SK-N-MC (cell line): ENCODE measurements at regions not wholly inside any gene's neighbourhood (a gene's known extent, or its start where the extent isn't known, plus 50 kb on each side); places are given as distances from the start of the nearest gene placed in this dataset.

Experiments
- DNase-seq: peaks from one replicate; pipeline ENCODE4 v3.0.0-alpha.2; 2011; ENCODE audit warnings: low read depth, low spot score
- H3K27ac ChIP-seq: fragments of 200-600 bp; sonication (generic); 2 replicates; pipeline ENCODE4 v1.5.1; 2016; ENCODE audit warnings: mixed run types
- H3K36me3 ChIP-seq: fragments of 200-600 bp; sonication (generic); 2 replicates; pipeline ENCODE4 v1.6.1; 2017; ENCODE audit warnings: antibody characterized with exemption, low read length, mixed read lengths; ENCODE audit not compliant: insufficient read depth
- H3K4me3 ChIP-seq: fragments of 200-600 bp; sonication (generic); 2 replicates; pipeline ENCODE4 v1.5.1; 2016
- H3K9ac ChIP-seq: fragments of 200-600 bp; sonication (generic); 2 replicates; pipeline ENCODE4 v1.8.0; 2017; ENCODE audit warnings: mixed run types, mixed read lengths; ENCODE audit not compliant: insufficient read length
- H3K9me3 ChIP-seq: fragments of 200-600 bp; sonication (generic); 2 replicates; pipeline ENCODE4 v1.6.1; 2017; ENCODE audit warnings: low read depth, mild to moderate bottlenecking, antibody characterized with exemption, low read length, moderate library complexity, mixed read lengths
- EZH2 ChIP-seq: fragments of 200-600 bp; sonication (generic); IDR thresholded peaks from one replicate; pipeline ENCODE4 v1.6.1; 2017; ENCODE audit warnings: antibody characterized with exemption
- FOXP2 ChIP-seq: optimal IDR thresholded peaks from 2 replicates; pipeline ENCODE3; 2011; ENCODE audit warnings: mild to moderate bottlenecking, moderate library complexity; ENCODE audit not compliant: insufficient read depth; ENCODE audit errors: extremely low read length, control extremely low read depth
- POLR2AphosphoS5 ChIP-seq: IDR thresholded peaks from 2 replicates; pipeline ENCODE4 v1.6.1; 2012; ENCODE audit warnings: mild to moderate bottlenecking, low read depth, low read length, borderline replicate concordance

GRCh38 chr9:85151162-85151561 lies 481.6 kb downstream of the NTRK2 start:
- Histone ChIP-seq H3K27ac (no peak overlapping the region), H3K9me3 (no peaks in the 10 kb centered on the region), H3K36me3 (no peaks in the 10 kb centered on the region), H3K9ac (no peak overlapping the region), H3K4me3 (no peak overlapping the region)
- no peak for DNase-seq
- TF ChIP-seq EZH2, result no peak
- TF ChIP-seq FOXP2, result no peak
- no peak for TF ChIP-seq POLR2AphosphoS5

GRCh38 chr9:85147046-85147640 lies 477.6 kb downstream of the NTRK2 start:
- no peak overlapping the region for H3K9ac ChIP-seq
- TF ChIP-seq FOXP2 (no peak), EZH2 (no peak), POLR2AphosphoS5 (no peak)
- H3K9me3 ChIP-seq, result no peaks in the 10 kb centered on the region
- no peak for DNase-seq
- no peaks in the 10 kb centered on the region for H3K36me3 ChIP-seq
- no peak overlapping the region for H3K4me3 ChIP-seq
- no peak overlapping the region for H3K27ac ChIP-seq

GRCh38 chr9:85142968-85143367 lies 473.4 kb downstream of the NTRK2 start:
- no peaks in the 10 kb centered on the region for H3K9me3 ChIP-seq
- no peaks in the 10 kb centered on the region for H3K36me3 ChIP-seq
- no peak overlapping the region for H3K27ac ChIP-seq
- H3K4me3 ChIP-seq, result no peak overlapping the region
- H3K9ac ChIP-seq, result no peak overlapping the region
- DNase-seq, result no peak
- TF ChIP-seq FOXP2, result no peak
- no peak for TF ChIP-seq EZH2
- no peak for TF ChIP-seq POLR2AphosphoS5

GRCh38 chr9:85142496-85142911 lies 473.0 kb downstream of the NTRK2 start:
- no peaks in the 10 kb centered on the region for H3K36me3 ChIP-seq
- H3K4me3 ChIP-seq, result no peak overlapping the region
- DNase-seq, result no peak
- no peaks in the 10 kb centered on the region for H3K9me3 ChIP-seq
- TF ChIP-seq POLR2AphosphoS5 (no peak), FOXP2 (no peak), EZH2 (no peak)
- H3K27ac ChIP-seq, result no peak overlapping the region
- no peak overlapping the region for H3K9ac ChIP-seq

GRCh38 chr9:85137696-85138095 lies 468.2 kb downstream of the NTRK2 start:
- Histone ChIP-seq H3K9ac (no peak overlapping the region), H3K4me3 (no peak overlapping the region), H3K9me3 (no peaks in the 10 kb centered on the region), H3K36me3 (no peaks in the 10 kb centered on the region), H3K27ac (no peak overlapping the region)
- no peak for TF ChIP-seq EZH2
- no peak for TF ChIP-seq FOXP2
- no peak for TF ChIP-seq POLR2AphosphoS5
- no peak for DNase-seq

- Histone ChIP-seq H3K9me3 (no peaks in the 10 kb centered on the region), H3K27ac (no peak overlapping the region), H3K36me3 (no peaks in the 10 kb centered on the region), H3K9ac (no peak overlapping the region), H3K4me3 (no peak overlapping the region)
- no peak for TF ChIP-seq FOXP2
- no peak for TF ChIP-seq POLR2AphosphoS5
- TF ChIP-seq EZH2, result no peak
- no peak for DNase-seq
These were observed 467.5 kb downstream of the NTRK2 start for GRCh38 chr9:85136987-85137386.

GRCh38 chr9:85136507-85136906 lies 467.0 kb downstream of the NTRK2 start:
- no peak overlapping the region for H3K9ac ChIP-seq
- H3K4me3 ChIP-seq, result no peak overlapping the region
- H3K27ac ChIP-seq, result no peak overlapping the region

GRCh38 chr9:85130764-85131163 lies 461.2 kb downstream of the NTRK2 start:
- no peak for DNase-seq
- no peaks in the 10 kb centered on the region for H3K36me3 ChIP-seq

More at GRCh38 chr9:85136507-85136906, 467.0 kb downstream of the NTRK2 start:
- TF ChIP-seq FOXP2 (no peak), POLR2AphosphoS5 (no peak), EZH2 (no peak)
- Histone ChIP-seq H3K9me3 (no peaks in the 10 kb centered on the region), H3K36me3 (no peaks in the 10 kb centered on the region)
- DNase-seq, result no peak

GRCh38 chr9:85130260-85130659 lies 460.7 kb downstream of the NTRK2 start:
- Histone ChIP-seq H3K9ac (no peak overlapping the region), H3K27ac (no peak overlapping the region), H3K4me3 (no peak overlapping the region), H3K9me3 (no peaks in the 10 kb centered on the region), H3K36me3 (no peaks in the 10 kb centered on the region)
- TF ChIP-seq POLR2AphosphoS5 (no peak), FOXP2 (no peak), EZH2 (no peak)
- DNase-seq, result no peak

More at GRCh38 chr9:85130764-85131163, 461.2 kb downstream of the NTRK2 start:
- no peak for TF ChIP-seq FOXP2
- TF ChIP-seq POLR2AphosphoS5, result no peak
- Histone ChIP-seq H3K9ac (no peak overlapping the region), H3K27ac (no peak overlapping the region), H3K4me3 (no peak overlapping the region), H3K9me3 (no peaks in the 10 kb centered on the region)
